HG03064 (cell line): ENCODE measurements at regions not wholly inside any gene's neighbourhood (a gene's known extent, or its start where the extent isn't known, plus 50 kb on each side); places are given as distances from the start of the nearest gene placed in this dataset.

Source experiments
- ATAC-seq: cut with Tn5 transposase; IDR thresholded peaks from one replicate; pipeline ENCODE4 v1.9.1; 2021; ENCODE audit warnings: low read depth; ENCODE audit not compliant: unreplicated experiment

GRCh38 chr14:100673085-100673806 lies 53.4 kb upstream of the DLK1 start:
- ATAC-seq: no peak

GRCh38 chr14:100673807-100674154 lies 52.9 kb upstream of the DLK1 start:
- ATAC-seq: no peak

GRCh38 chr14:100674428-100674827 lies 52.3 kb upstream of the DLK1 start:
- no peak for ATAC-seq

- ATAC-seq: no peak
These were observed 51.6 kb upstream of the DLK1 start for GRCh38 chr14:100674897-100675619.

GRCh38 chr14:100675699-100676684 lies 50.7 kb upstream of the DLK1 start:
- no peak for ATAC-seq
